Transverse colon (tissue), 4 donors: ENCODE measurements at regions not wholly inside any gene's neighbourhood (a gene's known extent, or its start where the extent isn't known, plus 50 kb on each side); places are given as distances from the start of the nearest gene placed in this dataset.

Experiments
- DNase-seq: peaks from one replicate; pipeline ENCODE4 v3.0.0-alpha.2; 2019
- H3K27ac ChIP-seq, 4 donors: fragments of 200-600 bp; sonication (generic); 2 replicates each; pipeline ENCODE4 v1.5.1; 2016 to 2018; ENCODE audit warnings: inconsistent platforms in 4 of 4
- H3K27me3 ChIP-seq: fragments of 200-600 bp; sonication (generic); 2 replicates; pipeline ENCODE4 v1.5.1; 2017; ENCODE audit warnings: inconsistent platforms
- H3K36me3 ChIP-seq, 4 donors: fragments of 200-600 bp; sonication (generic); 2 replicates each; pipeline ENCODE4 v1.5.1; 2017 to 2019; ENCODE audit warnings: inconsistent platforms in 4 of 4
- H3K4me1 ChIP-seq, 4 donors: fragments of 200-600 bp; sonication (generic); 2 replicates each; pipeline ENCODE4 v1.5.1; 2017 to 2020; ENCODE audit warnings: inconsistent platforms in 4 of 4
- H3K4me3 ChIP-seq, 4 donors: fragments of 200-600 bp; sonication (generic); 1 replicate in 1 of 4; 2 replicates in 3 of 4; pipeline versions ENCODE4 v1.5.1 to v1.6.1; 2017 to 2019; ENCODE audit warnings: inconsistent platforms in 4 of 4
- H3K9me3 ChIP-seq, 2 donors: fragments of 200-600 bp; sonication (generic); 2 replicates each; pipeline ENCODE4 v1.5.1; 2017 to 2019; ENCODE audit warnings: inconsistent platforms in 2 of 2
- EP300 ChIP-seq: sonication (generic); formaldehyde crosslinking; IDR thresholded peaks from one replicate; pipeline ENCODE4 v1.6.1; 2017; ENCODE audit warnings: antibody characterized with exemption, low read depth
- POLR2A ChIP-seq: fragments of 450-650 bp; IDR thresholded peaks from one replicate; pipeline ENCODE4 v1.6.1; 2016; ENCODE audit warnings: antibody characterized with exemption, mild to moderate bottlenecking, moderate library complexity
- POLR2AphosphoS5 ChIP-seq, 3 donors: sonication (generic); formaldehyde crosslinking; IDR thresholded peaks; one replicate each; pipeline ENCODE4 v1.6.1; 2016; ENCODE audit warnings: antibody characterized with exemption in 3 of 3
- WGBS, 2 donors: methylation state at CpG; one replicate each; pipeline ENCODE4 v1.1.5; 2018; ENCODE audit warnings: low coverage in 1 of 2; 5-methylcytosine and 5-hydroxymethylcytosine counted together
- in situ Hi-C, 4 donors: fragments of 200-750 bp; cut with MboI; loops; one replicate each; pipeline versions ENCODE4 v1.15.0 to v1.15.1; 2017; ENCODE audit warnings: low sequenced_read_pairs in 3 of 4, low pct_ligation_motif_present in 1 of 4, low pct_unique_long_range_greater_than_20kb in 1 of 4
- intact Hi-C: fragments of 100-400 bp; cut with DNase I; formaldehyde crosslinking; loops from one replicate; pipeline ENCODE4 v1.15.1; 2023; ENCODE audit warnings: low total_unique reads
- TF ChIP-seq, protein P1 (sequence below), 5 experiments: fragments of 200-600 bp in 3 of 5; fragments of 450-650 bp in 2 of 5; sonication (generic) in 3 of 5; IDR thresholded peaks; 1 replicate in 2 of 5; 2 replicates in 3 of 5; pipeline ENCODE4 v1.5.1; 2016 to 2017; ENCODE audit warnings: antibody characterized with exemption in 5 of 5, inconsistent platforms in 3 of 5, mild to moderate bottlenecking in 2 of 5, moderate library complexity in 1 of 5

DNA sequence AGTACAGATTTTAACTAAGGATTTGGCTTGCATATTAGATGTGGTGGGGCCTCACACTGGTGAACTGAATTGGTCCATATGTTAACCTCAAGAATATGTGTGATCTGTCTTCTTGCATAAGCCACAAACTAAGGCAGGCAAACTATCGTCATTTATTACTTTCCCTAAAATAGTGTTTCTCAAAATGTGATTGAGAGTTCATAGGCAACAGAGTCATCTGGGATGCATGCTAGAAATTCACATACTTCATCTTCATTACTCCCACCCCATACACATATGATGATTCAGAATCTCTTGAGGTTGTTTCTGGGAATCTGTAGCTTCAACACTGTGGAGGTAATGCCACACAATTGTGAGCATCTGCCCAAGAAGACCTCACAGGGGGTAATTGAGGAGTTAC lies 822.8 kb upstream of the CDH2 start:
- Histone ChIP-seq H3K36me3 (no peaks in the 10 kb centered on the region), H3K4me3 (no peak overlapping the region), H3K27ac (no peak overlapping the region), H3K27me3 (no peaks in the 10 kb centered on the region), H3K9me3 (no peaks in the 10 kb centered on the region), H3K4me1 (no peaks in the 10 kb centered on the region)
- DNase-seq = no peak
- in situ Hi-C loops (no loop called here), intact Hi-C loops (no loop called here)
- TF ChIP-seq POLR2A (no peak), EP300 (no peak), POLR2AphosphoS5 (IDR thresholded peaks at IDR 0.05) (no peak)
- TF ChIP-seq, protein P1, sequence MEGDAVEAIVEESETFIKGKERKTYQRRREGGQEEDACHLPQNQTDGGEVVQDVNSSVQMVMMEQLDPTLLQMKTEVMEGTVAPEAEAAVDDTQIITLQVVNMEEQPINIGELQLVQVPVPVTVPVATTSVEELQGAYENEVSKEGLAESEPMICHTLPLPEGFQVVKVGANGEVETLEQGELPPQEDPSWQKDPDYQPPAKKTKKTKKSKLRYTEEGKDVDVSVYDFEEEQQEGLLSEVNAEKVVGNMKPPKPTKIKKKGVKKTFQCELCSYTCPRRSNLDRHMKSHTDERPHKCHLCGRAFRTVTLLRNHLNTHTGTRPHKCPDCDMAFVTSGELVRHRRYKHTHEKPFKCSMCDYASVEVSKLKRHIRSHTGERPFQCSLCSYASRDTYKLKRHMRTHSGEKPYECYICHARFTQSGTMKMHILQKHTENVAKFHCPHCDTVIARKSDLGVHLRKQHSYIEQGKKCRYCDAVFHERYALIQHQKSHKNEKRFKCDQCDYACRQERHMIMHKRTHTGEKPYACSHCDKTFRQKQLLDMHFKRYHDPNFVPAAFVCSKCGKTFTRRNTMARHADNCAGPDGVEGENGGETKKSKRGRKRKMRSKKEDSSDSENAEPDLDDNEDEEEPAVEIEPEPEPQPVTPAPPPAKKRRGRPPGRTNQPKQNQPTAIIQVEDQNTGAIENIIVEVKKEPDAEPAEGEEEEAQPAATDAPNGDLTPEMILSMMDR (IDR thresholded peaks at IDR 0.05) = no peak
- WGBS, 2 donors = 60 to 88% methylated on average over 1 of the region's 1 CpG

DNA sequence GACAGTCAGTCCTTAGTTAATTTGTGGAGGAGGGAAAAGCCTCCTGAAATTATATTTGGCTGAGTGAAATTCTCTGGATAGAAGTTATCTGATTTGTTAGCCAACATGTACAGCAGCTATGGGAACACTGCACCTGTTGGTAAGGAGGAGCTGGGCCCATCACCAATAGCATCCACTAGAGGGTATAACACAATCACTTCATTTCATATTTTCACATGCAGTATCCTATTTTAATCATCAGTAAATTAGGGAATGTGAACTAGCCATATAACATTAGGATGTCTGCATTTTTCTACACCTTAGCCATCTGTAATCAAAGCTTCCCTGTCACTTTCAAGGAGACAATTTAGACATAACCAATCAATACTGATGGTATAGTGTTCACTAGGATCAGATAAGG lies 818.4 kb upstream of the CDH2 start:
- H3K9me3 ChIP-seq = no peaks in the 10 kb centered on the region
- in situ Hi-C loops = no loop called here
- H3K4me1 ChIP-seq = no peaks in the 10 kb centered on the region
- intact Hi-C loops = no loop called here
- DNase-seq = no peak
- H3K4me3 ChIP-seq = no peak overlapping the region
- H3K36me3 ChIP-seq = no peaks in the 10 kb centered on the region
- no peaks in the 10 kb centered on the region for H3K27me3 ChIP-seq
- no peak for TF ChIP-seq POLR2A
- no peak for TF ChIP-seq EP300
- TF ChIP-seq, protein P1 (IDR thresholded peaks at IDR 0.05) = no peak
- no peak for TF ChIP-seq POLR2AphosphoS5 (IDR thresholded peaks at IDR 0.05)
- H3K27ac ChIP-seq = no peak overlapping the region

DNA sequence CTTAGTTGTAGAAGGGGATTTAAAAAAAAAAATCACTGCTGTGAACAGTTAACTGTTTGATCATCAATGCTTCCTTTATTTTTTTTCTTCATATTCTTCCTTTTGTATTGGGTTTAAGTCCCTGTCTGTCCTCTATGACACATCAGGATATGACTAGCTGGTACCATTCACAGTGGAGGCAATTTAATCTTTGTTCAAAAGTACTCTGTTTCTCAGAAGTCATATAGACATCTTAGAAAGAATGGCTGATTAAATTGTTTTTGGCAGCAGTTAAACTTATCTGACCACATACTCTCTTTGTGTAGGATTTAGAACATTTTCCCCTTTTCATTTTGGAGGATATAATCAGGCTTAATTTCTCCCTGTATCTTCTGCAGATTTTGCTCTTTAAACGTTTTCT lies 807.8 kb upstream of the CDH2 start:
- DNase-seq = no peak
- in situ Hi-C loops (no loop called here), intact Hi-C loops (no loop called here)
- Histone ChIP-seq H3K36me3 (no peaks in the 10 kb centered on the region), H3K9me3 (no peaks in the 10 kb centered on the region), H3K27ac (no peak overlapping the region), H3K27me3 (no peaks in the 10 kb centered on the region), H3K4me3 (no peak overlapping the region), H3K4me1 (no peaks in the 10 kb centered on the region)
- WGBS, 2 donors = 17 to 37% methylated on average over 1 of the region's 1 CpG
- TF ChIP-seq, protein P1 (IDR thresholded peaks at IDR 0.05) = no peak
- no peak for TF ChIP-seq POLR2A
- TF ChIP-seq POLR2AphosphoS5 (IDR thresholded peaks at IDR 0.05) = no peak
- no peak for TF ChIP-seq EP300

DNA sequence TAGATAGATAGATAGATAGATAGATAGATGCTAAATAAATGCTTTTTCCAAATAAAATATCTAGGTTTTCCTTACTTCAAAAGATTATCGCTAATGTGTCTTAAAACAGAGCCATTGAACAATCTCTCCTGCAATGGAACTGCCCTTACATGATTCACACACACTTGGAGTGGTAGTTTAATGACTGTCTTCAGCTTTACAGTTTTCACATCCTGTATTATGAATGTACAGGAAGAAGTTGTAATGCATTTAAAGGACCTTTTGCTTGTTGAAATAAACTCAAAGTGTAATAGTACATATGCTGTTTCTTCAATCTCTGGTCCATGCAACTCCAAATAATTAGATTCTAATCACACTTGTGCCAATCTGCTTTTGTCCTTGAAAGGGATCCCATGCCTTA lies 797.6 kb upstream of the CDH2 start:
- DNase-seq = no peak
- no peaks in the 10 kb centered on the region for H3K36me3 ChIP-seq
- peaks cover 0 to 3% of the 10 kb centered on the region in 2 donors for H3K9me3 ChIP-seq
- H3K4me3 ChIP-seq = no peak overlapping the region
- no peak overlapping the region for H3K27ac ChIP-seq
- no peaks in the 10 kb centered on the region for H3K27me3 ChIP-seq
- WGBS, 2 donors = 89 to 91% methylated on average over 1 of the region's 1 CpG
- no peak for TF ChIP-seq POLR2A
- intact Hi-C loops (no loop called here), in situ Hi-C loops (no loop called here)
- H3K4me1 ChIP-seq = no peaks in the 10 kb centered on the region

DNA sequence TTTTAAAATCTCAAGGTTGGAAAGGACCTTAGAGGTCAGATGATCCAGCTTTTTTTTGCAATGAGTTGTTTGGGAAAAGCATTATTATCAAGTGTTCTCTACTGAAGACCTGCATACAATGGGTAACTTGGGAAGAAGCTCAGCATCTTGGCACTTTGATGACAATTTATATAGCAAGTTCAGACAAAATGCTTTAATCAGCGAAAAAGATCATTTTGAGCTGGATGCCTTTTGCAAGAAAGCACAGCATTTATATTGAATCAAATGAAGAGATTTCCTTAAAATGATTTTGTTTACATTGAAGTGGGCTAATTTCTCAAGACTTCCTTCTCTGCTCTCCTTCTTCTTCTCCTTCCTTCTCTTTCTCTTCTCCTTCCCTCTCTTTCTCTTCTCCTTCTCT lies 796.4 kb upstream of the CDH2 start:
- H3K27ac ChIP-seq = no peak overlapping the region
- intact Hi-C loops = no loop called here
- no peak overlapping the region for H3K4me3 ChIP-seq
- TF ChIP-seq POLR2AphosphoS5 (IDR thresholded peaks at IDR 0.05) (no peak), EP300 (no peak), POLR2A (no peak)
- TF ChIP-seq, protein P1 (IDR thresholded peaks at IDR 0.05) = no peak
- in situ Hi-C loops = no loop called here
- H3K4me1 ChIP-seq = no peaks in the 10 kb centered on the region
- WGBS, 2 donors = 82 to 89% methylated on average over 1 of the region's 1 CpG
- DNase-seq = no peak
- peaks cover 0 to 3% of the 10 kb centered on the region in 2 donors for H3K9me3 ChIP-seq
- H3K36me3 ChIP-seq = no peaks in the 10 kb centered on the region
- H3K27me3 ChIP-seq = no peaks in the 10 kb centered on the region
